ENCODE measurements at regions not wholly inside any gene's neighbourhood (a gene's known extent, or its start where the extent isn't known, plus 50 kb on each side); places are given as distances from the start of the nearest gene placed in this dataset.

- TF ChIP-seq POLR2A (IDR thresholded peaks at IDR 0.05) = no peak
- TF ChIP-seq, protein P1, sequence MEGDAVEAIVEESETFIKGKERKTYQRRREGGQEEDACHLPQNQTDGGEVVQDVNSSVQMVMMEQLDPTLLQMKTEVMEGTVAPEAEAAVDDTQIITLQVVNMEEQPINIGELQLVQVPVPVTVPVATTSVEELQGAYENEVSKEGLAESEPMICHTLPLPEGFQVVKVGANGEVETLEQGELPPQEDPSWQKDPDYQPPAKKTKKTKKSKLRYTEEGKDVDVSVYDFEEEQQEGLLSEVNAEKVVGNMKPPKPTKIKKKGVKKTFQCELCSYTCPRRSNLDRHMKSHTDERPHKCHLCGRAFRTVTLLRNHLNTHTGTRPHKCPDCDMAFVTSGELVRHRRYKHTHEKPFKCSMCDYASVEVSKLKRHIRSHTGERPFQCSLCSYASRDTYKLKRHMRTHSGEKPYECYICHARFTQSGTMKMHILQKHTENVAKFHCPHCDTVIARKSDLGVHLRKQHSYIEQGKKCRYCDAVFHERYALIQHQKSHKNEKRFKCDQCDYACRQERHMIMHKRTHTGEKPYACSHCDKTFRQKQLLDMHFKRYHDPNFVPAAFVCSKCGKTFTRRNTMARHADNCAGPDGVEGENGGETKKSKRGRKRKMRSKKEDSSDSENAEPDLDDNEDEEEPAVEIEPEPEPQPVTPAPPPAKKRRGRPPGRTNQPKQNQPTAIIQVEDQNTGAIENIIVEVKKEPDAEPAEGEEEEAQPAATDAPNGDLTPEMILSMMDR (IDR thresholded peaks at IDR 0.05) = no peak
These were observed 89.6 kb downstream of the CEBPB start for GRCh38 chr20:50279988-50280850.

Measured in adrenal gland (tissue), 5 donors.